HEK293 (cell line): ENCODE measurements at regions not wholly inside any gene's neighbourhood (a gene's known extent, or its start where the extent isn't known, plus 50 kb on each side); places are given as distances from the start of the nearest gene placed in this dataset.

ENCODE experiments used
- CTCF ChIA-PET: fragments of 350-600 bp; formaldehyde crosslinking; extraction: SDS; loops from one replicate; lab custom pipeline; 2021; ENCODE audit warnings: antibody characterized with exemption; lab: Yijun Ruan, JAX
- POLR2A ChIA-PET: fragments of 300-600 bp; formaldehyde crosslinking; extraction: SDS; loops from one replicate; lab custom pipeline; 2020; ENCODE audit warnings: antibody characterized with exemption, inconsistent platforms; lab: Yijun Ruan, JAX
- H3K27ac ChIP-seq: fragments of 200-500 bp; sonication (Bioruptor generic); 2 replicates; pipeline ENCODE4 v1.5.1; 2014; ENCODE audit warnings: low read depth, low read length, control low read depth, inconsistent platforms; ENCODE audit errors: extremely low read depth
- H3K36me3 ChIP-seq, 2 experiments: fragments of 200-500 bp in 1 of 2; sonication (Bioruptor generic) in 1 of 2; 1 replicate in 1 of 2; 2 replicates in 1 of 2; pipeline ENCODE4 v1.5.1; 2014 to 2017; ENCODE audit warnings: inconsistent platforms in 2 of 2, low read length in 2 of 2; ENCODE audit not compliant: control insufficient read depth in 2 of 2, insufficient read depth in 1 of 2
- H3K4me1 ChIP-seq: fragments of 200-500 bp; sonication (Bioruptor generic); 2 replicates; pipeline ENCODE4 v1.5.1; 2014; ENCODE audit warnings: mild to moderate bottlenecking, low read length, inconsistent platforms; ENCODE audit not compliant: control insufficient read depth, insufficient read depth
- H3K4me3 ChIP-seq: 2 replicates; pipeline ENCODE4 v1.5.1; 2011; ENCODE audit warnings: low read depth, mild to moderate bottlenecking, control low read depth, low read length, moderate library complexity
- H3K9me3 ChIP-seq: fragments of 200-500 bp; sonication (Bioruptor generic); 2 replicates; pipeline ENCODE4 v1.5.1; 2014; ENCODE audit warnings: low read depth, low read length, inconsistent platforms; ENCODE audit not compliant: control insufficient read depth, insufficient read depth
- IKZF3 ChIP-seq: fragments of 450-650 bp; IDR thresholded peaks from 2 replicates; pipeline ENCODE4 v1.5.0; 2018; ENCODE audit warnings: missing biosample characterization, mild to moderate bottlenecking, missing genetic modification characterization, moderate library complexity
- KLF1 ChIP-seq: fragments of 450-650 bp; formaldehyde crosslinking; IDR thresholded peaks from 2 replicates; pipeline ENCODE4 v1.5.1; 2016; ENCODE audit warnings: missing biosample characterization, missing genetic modification characterization
- ZNF112 ChIP-seq: fragments of 450-650 bp; formaldehyde crosslinking; IDR thresholded peaks from 2 replicates; pipeline ENCODE4 v1.5.0; 2017; ENCODE audit warnings: missing biosample characterization, missing genetic modification characterization
- ZNF133 ChIP-seq: fragments of 450-650 bp; formaldehyde crosslinking; IDR thresholded peaks from 2 replicates; pipeline ENCODE4 v1.5.1; 2016; ENCODE audit warnings: missing biosample characterization, missing genetic modification characterization
- ZNF223 ChIP-seq: fragments of 450-650 bp; formaldehyde crosslinking; IDR thresholded peaks from 2 replicates; pipeline ENCODE4 v1.5.1; 2016; ENCODE audit warnings: missing biosample characterization, missing genetic modification characterization
- ZNF23 ChIP-seq: fragments of 450-650 bp; formaldehyde crosslinking; IDR thresholded peaks from 2 replicates; pipeline ENCODE4 v1.5.1; 2016; ENCODE audit warnings: missing biosample characterization, missing genetic modification characterization, borderline replicate concordance
- ZNF239 ChIP-seq: fragments of 450-650 bp; formaldehyde crosslinking; IDR thresholded peaks from 2 replicates; pipeline ENCODE4 v1.5.1; 2016; ENCODE audit warnings: missing biosample characterization, missing genetic modification characterization
- ZNF350 ChIP-seq: fragments of 450-650 bp; formaldehyde crosslinking; IDR thresholded peaks from 2 replicates; pipeline ENCODE4 v1.5.0; 2017; ENCODE audit warnings: missing biosample characterization, mild to moderate bottlenecking, missing genetic modification characterization
- ZNF391 ChIP-seq: fragments of 450-650 bp; formaldehyde crosslinking; IDR thresholded peaks from 2 replicates; pipeline ENCODE4 v1.5.1; 2016; ENCODE audit warnings: low read depth, missing biosample characterization, missing genetic modification characterization, borderline replicate concordance
- ZNF544 ChIP-seq: fragments of 450-650 bp; formaldehyde crosslinking; IDR thresholded peaks from 2 replicates; pipeline ENCODE4 v1.5.0; 2017; ENCODE audit warnings: missing biosample characterization, missing genetic modification characterization
- ZNF76 ChIP-seq: fragments of 450-650 bp; formaldehyde crosslinking; IDR thresholded peaks from 2 replicates; pipeline ENCODE4; 2016; ENCODE audit warnings: low read depth, missing biosample characterization, missing genetic modification characterization, borderline replicate concordance
- TF ChIP-seq, protein P1 (sequence below): fragments of 450-650 bp; formaldehyde crosslinking; IDR thresholded peaks from 2 replicates; pipeline ENCODE4 v1.5.1; 2016; ENCODE audit warnings: missing biosample characterization, missing genetic modification characterization
- TF ChIP-seq, protein P2 (sequence below): fragments of 450-650 bp; formaldehyde crosslinking; IDR thresholded peaks from 2 replicates; pipeline ENCODE4 v1.5.1; 2016; ENCODE audit warnings: missing biosample characterization, missing genetic modification characterization
- TF ChIP-seq, protein P3 (sequence below): fragments of 450-650 bp; formaldehyde crosslinking; IDR thresholded peaks from 2 replicates; pipeline ENCODE4 v1.5.1; 2016; ENCODE audit warnings: missing biosample characterization, missing genetic modification characterization
- TF ChIP-seq, protein P4 (sequence below): fragments of 450-650 bp; formaldehyde crosslinking; IDR thresholded peaks from 2 replicates; pipeline ENCODE4 v1.5.1; 2016; ENCODE audit warnings: missing biosample characterization, missing genetic modification characterization, borderline replicate concordance

DNA sequence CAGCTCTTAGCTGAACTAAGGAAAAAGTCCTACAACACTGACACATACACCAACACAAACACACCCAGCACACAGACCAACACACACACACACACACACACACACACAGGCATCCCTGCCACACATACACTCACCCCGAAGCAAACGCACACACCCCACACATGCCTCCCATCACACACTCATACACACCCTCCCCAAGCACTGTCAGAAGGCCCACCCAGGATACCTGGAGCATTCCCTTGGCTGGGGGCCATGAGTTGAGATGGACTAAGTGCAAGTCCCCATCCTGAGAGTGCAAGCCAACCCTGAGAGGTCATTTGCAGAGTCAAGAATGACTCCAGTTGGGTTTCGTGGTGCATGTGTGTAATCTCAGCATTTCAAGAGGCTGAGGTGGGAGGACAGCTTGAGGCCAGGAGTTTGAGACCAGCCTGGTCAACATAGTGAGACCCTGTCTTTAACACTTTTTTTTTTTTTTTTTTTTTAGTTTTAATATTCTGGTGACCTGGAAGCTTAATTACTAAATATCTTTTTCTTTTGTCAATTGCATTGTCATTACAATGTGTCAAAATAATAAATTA, 117.3 kb downstream of the RHOU start:
- CTCF ChIA-PET, result interaction anchor here (0.6 to 1.4 kb wide), 2 partner anchors 10 to 74 kb away, joined by 5 read pairs; no protein-coding TSS in a partner anchor
- POLR2A ChIA-PET, result no interaction called here
- no peaks in the 10 kb centered on the region for H3K36me3 ChIP-seq
- no peaks in the 10 kb centered on the region for H3K4me1 ChIP-seq
- TF ChIP-seq KLF1 (tag by site-specific recombination) (peak; percentile 11; the same call in 1 of the 2 replicates), ZNF76 (no peak)
- TF ChIP-seq, protein P1, sequence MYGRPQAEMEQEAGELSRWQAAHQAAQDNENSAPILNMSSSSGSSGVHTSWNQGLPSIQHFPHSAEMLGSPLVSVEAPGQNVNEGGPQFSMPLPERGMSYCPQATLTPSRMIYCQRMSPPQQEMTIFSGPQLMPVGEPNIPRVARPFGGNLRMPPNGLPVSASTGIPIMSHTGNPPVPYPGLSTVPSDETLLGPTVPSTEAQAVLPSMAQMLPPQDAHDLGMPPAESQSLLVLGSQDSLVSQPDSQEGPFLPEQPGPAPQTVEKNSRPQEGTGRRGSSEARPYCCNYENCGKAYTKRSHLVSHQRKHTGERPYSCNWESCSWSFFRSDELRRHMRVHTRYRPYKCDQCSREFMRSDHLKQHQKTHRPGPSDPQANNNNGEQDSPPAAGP (tag by site-specific recombination), result 0 out of 2 replicates have a peak, but pooled peaks have one; percentile 8
- H3K4me3 ChIP-seq, result no peak overlapping the region
- H3K9me3 ChIP-seq, result no peaks in the 10 kb centered on the region
- no peak overlapping the region for H3K27ac ChIP-seq

DNA sequence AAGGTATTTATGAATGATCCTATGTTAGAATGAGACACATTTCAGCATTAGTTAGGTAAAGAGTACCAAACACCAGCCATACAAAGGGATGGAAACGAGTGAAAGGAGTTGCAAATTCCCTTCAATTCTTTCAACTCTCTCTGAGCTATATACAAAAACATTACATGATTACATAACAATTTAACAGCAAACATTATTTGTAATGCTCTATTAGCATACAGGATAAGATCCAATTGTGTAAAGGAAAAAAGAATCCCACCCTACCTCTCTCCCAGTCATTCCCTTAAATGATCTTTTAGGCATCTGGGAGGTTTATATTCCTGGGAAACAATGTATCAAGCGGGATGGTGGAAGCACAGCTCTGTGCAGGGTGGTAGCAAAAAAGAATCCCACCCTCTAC, 117.9 kb downstream of the RHOU start:
- Histone ChIP-seq H3K9me3 (no peaks in the 10 kb centered on the region), H3K36me3 (no peaks in the 10 kb centered on the region)
- TF ChIP-seq ZNF391 (no peak), ZNF223 (tag by site-specific recombination) (no peak), ZNF544 (tag by site-specific recombination) (no peak), IKZF3 (tag by site-specific recombination) (no peak), ZNF133 (tag by site-specific recombination) (no peak), ZNF112 (tag by site-specific recombination) (no peak), ZNF23 (tag by site-specific recombination) (no peak), ZNF350 (no peak), ZNF239 (tag by site-specific recombination) (no peak)
- TF ChIP-seq, protein P2, sequence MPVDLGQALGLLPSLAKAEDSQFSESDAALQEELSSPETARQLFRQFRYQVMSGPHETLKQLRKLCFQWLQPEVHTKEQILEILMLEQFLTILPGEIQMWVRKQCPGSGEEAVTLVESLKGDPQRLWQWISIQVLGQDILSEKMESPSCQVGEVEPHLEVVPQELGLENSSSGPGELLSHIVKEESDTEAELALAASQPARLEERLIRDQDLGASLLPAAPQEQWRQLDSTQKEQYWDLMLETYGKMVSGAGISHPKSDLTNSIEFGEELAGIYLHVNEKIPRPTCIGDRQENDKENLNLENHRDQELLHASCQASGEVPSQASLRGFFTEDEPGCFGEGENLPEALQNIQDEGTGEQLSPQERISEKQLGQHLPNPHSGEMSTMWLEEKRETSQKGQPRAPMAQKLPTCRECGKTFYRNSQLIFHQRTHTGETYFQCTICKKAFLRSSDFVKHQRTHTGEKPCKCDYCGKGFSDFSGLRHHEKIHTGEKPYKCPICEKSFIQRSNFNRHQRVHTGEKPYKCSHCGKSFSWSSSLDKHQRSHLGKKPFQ (tag by site-specific recombination), result no peak
- TF ChIP-seq, protein P3, sequence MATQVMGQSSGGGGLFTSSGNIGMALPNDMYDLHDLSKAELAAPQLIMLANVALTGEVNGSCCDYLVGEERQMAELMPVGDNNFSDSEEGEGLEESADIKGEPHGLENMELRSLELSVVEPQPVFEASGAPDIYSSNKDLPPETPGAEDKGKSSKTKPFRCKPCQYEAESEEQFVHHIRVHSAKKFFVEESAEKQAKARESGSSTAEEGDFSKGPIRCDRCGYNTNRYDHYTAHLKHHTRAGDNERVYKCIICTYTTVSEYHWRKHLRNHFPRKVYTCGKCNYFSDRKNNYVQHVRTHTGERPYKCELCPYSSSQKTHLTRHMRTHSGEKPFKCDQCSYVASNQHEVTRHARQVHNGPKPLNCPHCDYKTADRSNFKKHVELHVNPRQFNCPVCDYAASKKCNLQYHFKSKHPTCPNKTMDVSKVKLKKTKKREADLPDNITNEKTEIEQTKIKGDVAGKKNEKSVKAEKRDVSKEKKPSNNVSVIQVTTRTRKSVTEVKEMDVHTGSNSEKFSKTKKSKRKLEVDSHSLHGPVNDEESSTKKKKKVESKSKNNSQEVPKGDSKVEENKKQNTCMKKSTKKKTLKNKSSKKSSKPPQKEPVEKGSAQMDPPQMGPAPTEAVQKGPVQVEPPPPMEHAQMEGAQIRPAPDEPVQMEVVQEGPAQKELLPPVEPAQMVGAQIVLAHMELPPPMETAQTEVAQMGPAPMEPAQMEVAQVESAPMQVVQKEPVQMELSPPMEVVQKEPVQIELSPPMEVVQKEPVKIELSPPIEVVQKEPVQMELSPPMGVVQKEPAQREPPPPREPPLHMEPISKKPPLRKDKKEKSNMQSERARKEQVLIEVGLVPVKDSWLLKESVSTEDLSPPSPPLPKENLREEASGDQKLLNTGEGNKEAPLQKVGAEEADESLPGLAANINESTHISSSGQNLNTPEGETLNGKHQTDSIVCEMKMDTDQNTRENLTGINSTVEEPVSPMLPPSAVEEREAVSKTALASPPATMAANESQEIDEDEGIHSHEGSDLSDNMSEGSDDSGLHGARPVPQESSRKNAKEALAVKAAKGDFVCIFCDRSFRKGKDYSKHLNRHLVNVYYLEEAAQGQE, result no peak
- TF ChIP-seq, protein P4, sequence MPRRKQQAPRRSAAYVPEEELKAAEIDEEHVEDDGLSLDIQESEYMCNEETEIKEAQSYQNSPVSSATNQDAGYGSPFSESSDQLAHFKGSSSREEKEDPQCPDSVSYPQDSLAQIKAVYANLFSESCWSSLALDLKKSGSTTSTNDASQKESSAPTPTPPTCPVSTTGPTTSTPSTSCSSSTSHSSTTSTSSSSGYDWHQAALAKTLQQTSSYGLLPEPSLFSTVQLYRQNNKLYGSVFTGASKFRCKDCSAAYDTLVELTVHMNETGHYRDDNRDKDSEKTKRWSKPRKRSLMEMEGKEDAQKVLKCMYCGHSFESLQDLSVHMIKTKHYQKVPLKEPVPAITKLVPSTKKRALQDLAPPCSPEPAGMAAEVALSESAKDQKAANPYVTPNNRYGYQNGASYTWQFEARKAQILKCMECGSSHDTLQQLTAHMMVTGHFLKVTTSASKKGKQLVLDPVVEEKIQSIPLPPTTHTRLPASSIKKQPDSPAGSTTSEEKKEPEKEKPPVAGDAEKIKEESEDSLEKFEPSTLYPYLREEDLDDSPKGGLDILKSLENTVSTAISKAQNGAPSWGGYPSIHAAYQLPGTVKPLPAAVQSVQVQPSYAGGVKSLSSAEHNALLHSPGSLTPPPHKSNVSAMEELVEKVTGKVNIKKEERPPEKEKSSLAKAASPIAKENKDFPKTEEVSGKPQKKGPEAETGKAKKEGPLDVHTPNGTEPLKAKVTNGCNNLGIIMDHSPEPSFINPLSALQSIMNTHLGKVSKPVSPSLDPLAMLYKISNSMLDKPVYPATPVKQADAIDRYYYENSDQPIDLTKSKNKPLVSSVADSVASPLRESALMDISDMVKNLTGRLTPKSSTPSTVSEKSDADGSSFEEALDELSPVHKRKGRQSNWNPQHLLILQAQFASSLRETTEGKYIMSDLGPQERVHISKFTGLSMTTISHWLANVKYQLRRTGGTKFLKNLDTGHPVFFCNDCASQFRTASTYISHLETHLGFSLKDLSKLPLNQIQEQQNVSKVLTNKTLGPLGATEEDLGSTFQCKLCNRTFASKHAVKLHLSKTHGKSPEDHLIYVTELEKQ (tag by site-specific recombination), result no peak
- TF ChIP-seq, all 188 proteins: peak for 0
- no peak overlapping the region for H3K4me3 ChIP-seq
- no peaks in the 10 kb centered on the region for H3K4me1 ChIP-seq
- ChIA-PET CTCF (interaction anchor here (1.4 kb wide), 1 partner anchor 9 kb away, joined by 5 read pairs; no protein-coding TSS in a partner anchor), POLR2A (no interaction called here)
- H3K27ac ChIP-seq, result no peak overlapping the region
